ENCODE measurements at regions not wholly inside any gene's neighbourhood (a gene's known extent, or its start where the extent isn't known, plus 50 kb on each side); places are given as distances from the start of the nearest gene placed in this dataset.

GRCh38 chr4:31974490-31975002 is 1254.4 kb downstream of the PCDH7 start:
- Histone ChIP-seq H3K36me3 (ENCODE audit: control insufficient read depth, insufficient read depth, low read length) (no peaks in the 10 kb centered on the region), H3K4me3 (ENCODE audit: low read depth, low read length) (no peak overlapping the region), H3K4me1 (no peaks in the 10 kb centered on the region), H3K9me3 (peaks cover 3% of the 10 kb centered on the region; the same call in 1 of the 2 replicates), H3K27me3 (replicated peaks; ENCODE audit: control insufficient read depth, insufficient read depth, low read length) (no peaks in the 10 kb centered on the region)
- Mint-ChIP-seq H3K27me3 (ENCODE audit: insufficient read depth, unreplicated experiment) (no peaks in the 10 kb centered on the region), H3K4me3 (ENCODE audit: unreplicated experiment) (no peak overlapping the region), H3K27ac (ENCODE audit: unreplicated experiment) (no peak overlapping the region), H3K9me3 (ENCODE audit: unreplicated experiment) (peaks cover 14% of the 10 kb centered on the region), H3K36me3 (ENCODE audit: insufficient read depth, unreplicated experiment) (no peaks in the 10 kb centered on the region), H3K4me1 (ENCODE audit: low read depth, unreplicated experiment) (no peaks in the 10 kb centered on the region)
- no TSS peak for BruUV-seq (replicated peaks)
- no peak for TF ChIP-seq CTCF (IDR thresholded peaks at IDR 0.05; ENCODE audit: insufficient read depth in 1 of 2, low read depth in 1 of 2, low read length in 1 of 2, severe bottlenecking in 1 of 2, unreplicated experiment in 1 of 2)
- CTCF ChIA-PET: no interaction called here
- POLR2A ChIA-PET: no interaction called here
- intact Hi-C loops (cut with micrococcal nuclease; ENCODE audit: unreplicated experiment): no loop called here
- no peak for DNase-seq

- no TSS peak for BruUV-seq (replicated peaks)
- POLR2A ChIA-PET: no interaction called here
- Histone ChIP-seq H3K4me3 (ENCODE audit: low read depth, low read length) (no peak overlapping the region), H3K36me3 (ENCODE audit: control insufficient read depth, insufficient read depth, low read length) (no peaks in the 10 kb centered on the region), H3K9me3 (peaks cover 5% of the 10 kb centered on the region; the same call in 1 of the 2 replicates), H3K4me1 (peaks cover 18% of the 10 kb centered on the region), H3K27me3 (replicated peaks; ENCODE audit: control insufficient read depth, insufficient read depth, low read length) (no peaks in the 10 kb centered on the region)
- TF ChIP-seq CTCF (IDR thresholded peaks at IDR 0.05; ENCODE audit: insufficient read depth in 1 of 2, low read depth in 1 of 2, low read length in 1 of 2, severe bottlenecking in 1 of 2, unreplicated experiment in 1 of 2): no peak
- H3K27ac Mint-ChIP-seq (ENCODE audit: unreplicated experiment): no peak overlapping the region
- DNase-seq: no peak
- peaks cover 8% of the 10 kb centered on the region for H3K4me1 Mint-ChIP-seq (ENCODE audit: low read depth, unreplicated experiment)
- peaks cover 23% of the 10 kb centered on the region for H3K9me3 Mint-ChIP-seq (ENCODE audit: unreplicated experiment)
- CTCF ChIA-PET: no interaction called here
- intact Hi-C loops (cut with micrococcal nuclease; ENCODE audit: unreplicated experiment): no loop called here
- no peaks in the 10 kb centered on the region for H3K27me3 Mint-ChIP-seq (ENCODE audit: insufficient read depth, unreplicated experiment)
- H3K4me3 Mint-ChIP-seq (ENCODE audit: unreplicated experiment): no peak overlapping the region
- no peaks in the 10 kb centered on the region for H3K36me3 Mint-ChIP-seq (ENCODE audit: insufficient read depth, unreplicated experiment)
Observed at GRCh38 chr4:31979988-31980387, 1259.8 kb downstream of the PCDH7 start.

GRCh38 chr4:31983246-31983645 is 1263.1 kb downstream of the PCDH7 start:
- Mint-ChIP-seq H3K27ac (ENCODE audit: unreplicated experiment) (no peak overlapping the region), H3K36me3 (ENCODE audit: insufficient read depth, unreplicated experiment) (no peaks in the 10 kb centered on the region), H3K4me3 (ENCODE audit: unreplicated experiment) (no peak overlapping the region), H3K27me3 (ENCODE audit: insufficient read depth, unreplicated experiment) (no peaks in the 10 kb centered on the region), H3K9me3 (ENCODE audit: unreplicated experiment) (peaks cover 22% of the 10 kb centered on the region), H3K4me1 (ENCODE audit: low read depth, unreplicated experiment) (peaks cover 8% of the 10 kb centered on the region)
- Histone ChIP-seq H3K27me3 (replicated peaks; ENCODE audit: control insufficient read depth, insufficient read depth, low read length) (no peaks in the 10 kb centered on the region), H3K4me1 (peaks cover 48% of the 10 kb centered on the region), H3K36me3 (ENCODE audit: control insufficient read depth, insufficient read depth, low read length) (no peaks in the 10 kb centered on the region), H3K4me3 (ENCODE audit: low read depth, low read length) (no peak overlapping the region), H3K9me3 (peaks cover 5% of the 10 kb centered on the region; the same call in 1 of the 2 replicates)
- ChIA-PET CTCF (no interaction called here), POLR2A (no interaction called here)
- DNase-seq: no peak
- intact Hi-C loops (cut with micrococcal nuclease; ENCODE audit: unreplicated experiment): no loop called here
- TF ChIP-seq CTCF (IDR thresholded peaks at IDR 0.05; ENCODE audit: insufficient read depth in 1 of 2, low read depth in 1 of 2, low read length in 1 of 2, severe bottlenecking in 1 of 2, unreplicated experiment in 1 of 2): no peak
- no TSS peak for BruUV-seq (replicated peaks)

Data from Caco-2 (cell line).